GM13976 (cell line): ENCODE measurements at regions not wholly inside any gene's neighbourhood (a gene's known extent, or its start where the extent isn't known, plus 50 kb on each side); places are given as distances from the start of the nearest gene placed in this dataset.
"Not testable (repeated sequence)": the region's sequence is repeated elsewhere in the genome, so short reads cannot be mapped to it uniquely, and the experiment has no call there.

Experiments
- DNase-seq: peaks from one replicate; pipeline ENCODE4 v3.0.0; 2012; ENCODE audit warnings: low spot score
- CTCF ChIP-seq: IDR thresholded peaks from 2 replicates; pipeline ENCODE4 v1.5.1; 2012; ENCODE audit warnings: borderline replicate concordance, mild to moderate bottlenecking; ENCODE audit not compliant: insufficient read depth; ENCODE audit errors: extremely low read depth, missing control alignments, control extremely low read depth
- in situ Hi-C: fragments of 300-500 bp; cut with MboI; formaldehyde crosslinking; loops from one replicate; pipeline ENCODE4 v1.12.0; 2022; ENCODE audit warnings: low sequenced_read_pairs, mixed read lengths, inconsistent platforms; ENCODE audit not compliant: unreplicated experiment

GRCh38 chr10:95137990-95138625, 55.9 kb upstream of the ACSM6 start:
- in situ Hi-C loops, result loop anchor here (25.0 kb wide), 1 partner anchor 449 kb away; no protein-coding TSS in a partner anchor
- DNase-seq, result not testable (repeated sequence)

GRCh38 chr10:95134490-95134889, 59.5 kb upstream of the ACSM6 start:
- in situ Hi-C loops, result loop anchor here (5.0 to 25.0 kb wide), 2 partner anchors 228 to 453 kb away; no protein-coding TSS in a partner anchor
- DNase-seq, result no peak
- TF ChIP-seq CTCF, result no peak

GRCh38 chr10:95133997-95134396, 60.0 kb upstream of the ACSM6 start:
- DNase-seq, result no peak
- TF ChIP-seq CTCF, result no peak
- in situ Hi-C loops, result loop anchor here (5.0 to 25.0 kb wide), 2 partner anchors 228 to 453 kb away; no protein-coding TSS in a partner anchor

- peak; percentile 49 for DNase-seq
- peak; percentile 62 for TF ChIP-seq CTCF
- in situ Hi-C loops, result loop anchor here (5.0 to 25.0 kb wide), 2 partner anchors 229 to 454 kb away; no protein-coding TSS in a partner anchor
Measured at GRCh38 chr10:95133016-95133752, 60.9 kb upstream of the ACSM6 start.

GRCh38 chr10:95130429-95130828, 61.1 kb upstream of the CYP2C8 start:
- not testable (repeated sequence) for DNase-seq
- in situ Hi-C loops, result loop anchor here (5.0 to 25.0 kb wide), 2 partner anchors 232 to 457 kb away; no protein-coding TSS in a partner anchor

- no peak for TF ChIP-seq CTCF
- in situ Hi-C loops, result loop anchor here (25.0 kb wide), 1 partner anchor 462 kb away; no protein-coding TSS in a partner anchor
- DNase-seq, result no peak
Measured at GRCh38 chr10:95125582-95125981, 56.3 kb upstream of the CYP2C8 start.

- DNase-seq, result no peak
- in situ Hi-C loops, result no loop called here
- TF ChIP-seq CTCF, result no peak
Measured at GRCh38 chr10:95122736-95123135, 53.4 kb upstream of the CYP2C8 start.

- in situ Hi-C loops, result no loop called here
- DNase-seq, result no peak
Measured at GRCh38 chr10:95121904-95122303, 52.6 kb upstream of the CYP2C8 start.

More at GRCh38 chr10:95121904-95122303, 52.6 kb upstream of the CYP2C8 start:
- TF ChIP-seq CTCF, result no peak
